IMR-90 (cell line): ENCODE measurements at regions not wholly inside any gene's neighbourhood (a gene's known extent, or its start where the extent isn't known, plus 50 kb on each side); places are given as distances from the start of the nearest gene placed in this dataset.

Experiments used
- ATAC-seq: fragments of 200-7000 bp; cut with Tn5 transposase; 2 replicates; pipeline ENCODE4 v1.9.1; 2020; ENCODE audit warnings: low read depth, mild to moderate bottlenecking, moderate library complexity
- BruUV-seq: library from RNA; stranded (reverse); fragments of 400-500 nt; replicated peaks from 2 replicates; lab custom pipeline; 2021; lab: Mats Ljungman, UMichigan
- CTCF ChIA-PET: fragments of 300-600 bp; formaldehyde crosslinking; extraction: SDS; loops from one replicate; lab custom pipeline; 2021; ENCODE audit warnings: antibody characterized with exemption; lab: Yijun Ruan, JAX
- POLR2A ChIA-PET: fragments of 300-600 bp; sonication (Branson Sonifier 250); formaldehyde crosslinking; loops from one replicate; lab custom pipeline; 2022; ENCODE audit warnings: antibody characterized with exemption; ENCODE audit not compliant: unreplicated experiment; lab: Charles Lee
- DNase-seq: peaks from one replicate; pipeline ENCODE4 v3.0.0; 2013
- H2AFZ ChIP-seq: replicated peaks from 2 replicates; pipeline ENCODE3; 2013; ENCODE audit warnings: low read length, mild to moderate bottlenecking; ENCODE audit not compliant: poor library complexity
- H2AK5ac ChIP-seq: 2 replicates; pipeline ENCODE4 v1.6.1; 2013; ENCODE audit warnings: low read depth, low read length, inconsistent platforms
- H2AK9ac ChIP-seq: replicated peaks from 2 replicates; pipeline ENCODE3; 2013; ENCODE audit warnings: mild to moderate bottlenecking, low read depth, low read length, moderate library complexity; ENCODE audit not compliant: poor library complexity
- H2BK120ac ChIP-seq: 2 replicates; pipeline ENCODE4 v1.6.1; 2013; ENCODE audit warnings: low read depth, low read length, inconsistent platforms
- H2BK15ac ChIP-seq: 3 replicates; pipeline ENCODE4 v1.6.1; 2013; ENCODE audit warnings: low read depth, low read length, inconsistent platforms
- H2BK20ac ChIP-seq: 2 replicates; pipeline ENCODE4 v1.6.1; 2013; ENCODE audit warnings: low read depth, mild to moderate bottlenecking, inconsistent platforms, low read length, moderate library complexity
- H2BK5ac ChIP-seq: 2 replicates; pipeline ENCODE4 v1.6.1; 2013; ENCODE audit warnings: mild to moderate bottlenecking, low read depth, low read length, inconsistent platforms; ENCODE audit not compliant: poor library complexity, severe bottlenecking
- H3K14ac ChIP-seq: replicated peaks from 2 replicates; pipeline ENCODE4 v1.6.1; 2013; ENCODE audit warnings: low read depth, low read length, inconsistent platforms
- H3K18ac ChIP-seq: 2 replicates; pipeline ENCODE4 v1.6.1; 2013; ENCODE audit warnings: low read depth, low read length, control low read depth
- H3K23ac ChIP-seq: 2 replicates; pipeline ENCODE4 v1.6.1; 2013; ENCODE audit warnings: low read depth, low read length, inconsistent platforms
- H3K27ac ChIP-seq: 2 replicates; pipeline ENCODE4 v1.5.1; 2013; ENCODE audit warnings: mild to moderate bottlenecking, control low read depth, low read length; ENCODE audit not compliant: insufficient read depth
- H3K27me3 ChIP-seq: 2 replicates; pipeline ENCODE4 v1.6.1; 2013; ENCODE audit warnings: low read length; ENCODE audit not compliant: control insufficient read depth, insufficient read depth
- H3K36me3 ChIP-seq: 2 replicates; pipeline ENCODE4 v1.6.1; 2013; ENCODE audit warnings: low read length, mixed read lengths; ENCODE audit not compliant: control insufficient read depth, insufficient read depth
- H3K4ac ChIP-seq: 2 replicates; pipeline ENCODE4 v1.6.1; 2013; ENCODE audit warnings: low read depth, low read length, inconsistent platforms
- H3K4me1 ChIP-seq: 2 replicates; pipeline ENCODE4 v1.6.1; 2013; ENCODE audit warnings: low read length, mixed read lengths; ENCODE audit not compliant: control insufficient read depth, insufficient read depth
- H3K4me2 ChIP-seq: 2 replicates; pipeline ENCODE4 v1.6.1; 2013; ENCODE audit warnings: low read depth, mild to moderate bottlenecking, control low read depth, low read length, moderate library complexity
- H3K4me3 ChIP-seq: 2 replicates; pipeline ENCODE4 v1.5.1; 2013; ENCODE audit warnings: low read depth, mild to moderate bottlenecking, control low read depth, low read length, moderate library complexity; ENCODE audit not compliant: insufficient read depth
- H3K56ac ChIP-seq: 2 replicates; pipeline ENCODE4 v1.6.1; 2013; ENCODE audit warnings: low read length, inconsistent platforms; ENCODE audit not compliant: insufficient read depth; ENCODE audit errors: extremely low read depth
- H3K79me1 ChIP-seq, 2 experiments: 2 replicates each; pipeline ENCODE4 v1.6.1; 2013; ENCODE audit warnings: low read length in 2 of 2, inconsistent platforms in 1 of 2, low read depth in 1 of 2
- H3K9ac ChIP-seq: 2 replicates; pipeline ENCODE4 v1.6.1; 2013; ENCODE audit warnings: low read depth, low read length, control low read depth
- H3K9me1 ChIP-seq: 2 replicates; pipeline ENCODE4 v1.6.1; 2013; ENCODE audit warnings: low read length, inconsistent platforms; ENCODE audit not compliant: insufficient read depth
- H3K9me3 ChIP-seq: 2 replicates; pipeline ENCODE4 v1.6.1; 2013; ENCODE audit warnings: low read length; ENCODE audit not compliant: control insufficient read depth, insufficient read depth
- H4K20me1 ChIP-seq: 2 replicates; pipeline ENCODE4 v1.6.1; 2013; ENCODE audit warnings: low read length, inconsistent platforms; ENCODE audit not compliant: insufficient read depth
- H4K5ac ChIP-seq: 2 replicates; pipeline ENCODE4 v1.6.1; 2013; ENCODE audit warnings: mild to moderate bottlenecking, low read depth, low read length, control low read depth
- H4K8ac ChIP-seq, 2 experiments: 2 replicates each; pipeline ENCODE4 v1.6.1; 2013; ENCODE audit warnings: low read depth in 2 of 2, low read length in 2 of 2, control low read depth in 1 of 2, inconsistent platforms in 1 of 2
- H4K91ac ChIP-seq: 2 replicates; pipeline ENCODE4 v1.6.1; 2013; ENCODE audit warnings: low read depth, low read length, inconsistent platforms; ENCODE audit not compliant: insufficient read depth
- CHD1 ChIP-seq: IDR thresholded peaks from 2 replicates; pipeline ENCODE4 v1.6.1; 2012; ENCODE audit warnings: low read depth, low read length, improper control_type of control experiment
- MAFK ChIP-seq: IDR thresholded peaks from 2 replicates; pipeline ENCODE4 v1.6.1; 2012; ENCODE audit warnings: low read depth, low read length, improper control_type of control experiment
- MXI1 ChIP-seq: IDR thresholded peaks from 2 replicates; pipeline ENCODE4 v1.6.1; 2012; ENCODE audit warnings: low read depth, mild to moderate bottlenecking, low read length, moderate library complexity, borderline replicate concordance
- NFE2L2 ChIP-seq: fragments of 150-350 bp; IDR thresholded peaks from 2 replicates; pipeline ENCODE4 v1.6.1; 2016; ENCODE audit warnings: low read depth, mild to moderate bottlenecking, low read length
- RAD21 ChIP-seq: IDR thresholded peaks from 2 replicates; pipeline ENCODE4 v1.6.1; 2012; ENCODE audit warnings: low read length, improper control_type of control experiment
- RCOR1 ChIP-seq: IDR thresholded peaks from 2 replicates; pipeline ENCODE4 v1.6.1; 2012; ENCODE audit warnings: mild to moderate bottlenecking, low read length, improper control_type of control experiment; ENCODE audit not compliant: insufficient replicate concordance
- WGBS, 2 experiments: methylation state at CpG; one replicate each; pipeline versions ENCODE4 v1.1.5 to v1.1.7; 2013; ENCODE audit warnings: missing lambda C conversion rate in 2 of 2; ENCODE audit not compliant: insufficient read length in 1 of 2; ENCODE audit errors: extremely low coverage in 2 of 2; 5-methylcytosine and 5-hydroxymethylcytosine counted together
- dilution Hi-C: fragments of 300-500 bp; cut with HindIII; formaldehyde crosslinking; loops from one replicate; pipeline ENCODE4 v1.14.3; 2018; ENCODE audit warnings: low sequenced_read_pairs; ENCODE audit not compliant: unreplicated experiment
- in situ Hi-C: fragments of 300-500 bp; cut with MboI; formaldehyde crosslinking; loops from 3 replicates; pipeline ENCODE4 v1.14.3; 2019; ENCODE audit warnings: low sequenced_read_pairs, inconsistent platforms, mixed read lengths
- intact Hi-C: fragments of 100-400 bp; cut with micrococcal nuclease; formaldehyde crosslinking; loops from 2 replicates; pipeline ENCODE4 v1.10.0; 2022
- TF ChIP-seq, protein P1 (sequence below): fragments of 150-350 bp; IDR thresholded peaks from 2 replicates; pipeline ENCODE4 v1.6.1; 2016; ENCODE audit warnings: low read depth, mild to moderate bottlenecking, low read length, moderate library complexity, borderline replicate concordance
- TF ChIP-seq, protein P2 (sequence below): conservative IDR thresholded peaks from 2 replicates; pipeline ENCODE4 v1.5.1; 2012; ENCODE audit warnings: mild to moderate bottlenecking, low read depth, low read length, improper control_type of control experiment

DNA sequence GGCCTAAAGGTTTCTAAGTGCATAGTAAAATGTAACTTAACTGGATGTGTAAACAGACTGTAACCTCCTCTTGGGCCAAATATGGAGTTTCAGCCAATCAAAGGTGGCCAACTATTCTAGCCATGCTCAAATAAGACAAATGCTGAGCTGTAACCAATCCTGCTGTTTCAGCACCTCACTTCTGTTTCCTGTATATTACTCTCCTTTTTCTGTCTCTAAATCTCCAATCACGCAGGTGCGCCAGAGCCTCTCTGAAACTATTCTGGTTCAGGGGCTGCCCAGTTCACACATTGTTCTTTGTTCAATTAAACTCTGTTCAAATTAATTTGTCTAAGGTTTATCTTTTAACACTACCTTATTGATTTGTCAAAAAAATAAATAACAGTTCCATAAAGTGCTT is 532.7 kb upstream of the DCC start:
- Histone ChIP-seq H4K5ac (no peak overlapping the region), H3K79me1 (no peaks in the 10 kb centered on the region), H3K18ac (no peak overlapping the region), H3K14ac (no peak overlapping the region), H2BK5ac (no peak overlapping the region), H3K4me1 (no peaks in the 10 kb centered on the region), H3K23ac (no peak overlapping the region), H2AFZ (no peak overlapping the region), H3K27ac (no peak overlapping the region), H4K91ac (no peak overlapping the region), H3K36me3 (no peaks in the 10 kb centered on the region), H3K9me1 (no peaks in the 10 kb centered on the region), H3K56ac (no peak overlapping the region), H2AK5ac (no peak overlapping the region), H3K4ac (no peak overlapping the region), H3K27me3 (no peaks in the 10 kb centered on the region), H2AK9ac (no peak overlapping the region), H2BK15ac (no peak overlapping the region), H2BK120ac (no peak overlapping the region), H3K4me3 (no peak overlapping the region), H3K9me3 (peaks cover 4% of the 10 kb centered on the region; the same call in 1 of the 2 replicates), H4K20me1 (no peaks in the 10 kb centered on the region), H3K9ac (no peak overlapping the region), H4K8ac (no peak overlapping the region), H3K4me2 (no peak overlapping the region), H2BK20ac (no peak overlapping the region)
- dilution Hi-C loops (no loop called here), in situ Hi-C loops (no loop called here), intact Hi-C loops (no loop called here)
- ATAC-seq (no peak), DNase-seq (no peak)
- CTCF ChIA-PET, result interaction anchor here (1.0 kb wide), 1 partner anchor 11 kb away, joined by 3 read pairs; no protein-coding TSS in a partner anchor
- TF ChIP-seq MXI1, result no peak
- no peak for TF ChIP-seq CHD1
- TF ChIP-seq RCOR1, result no peak
- no peak for TF ChIP-seq RAD21
- TF ChIP-seq, protein P1, sequence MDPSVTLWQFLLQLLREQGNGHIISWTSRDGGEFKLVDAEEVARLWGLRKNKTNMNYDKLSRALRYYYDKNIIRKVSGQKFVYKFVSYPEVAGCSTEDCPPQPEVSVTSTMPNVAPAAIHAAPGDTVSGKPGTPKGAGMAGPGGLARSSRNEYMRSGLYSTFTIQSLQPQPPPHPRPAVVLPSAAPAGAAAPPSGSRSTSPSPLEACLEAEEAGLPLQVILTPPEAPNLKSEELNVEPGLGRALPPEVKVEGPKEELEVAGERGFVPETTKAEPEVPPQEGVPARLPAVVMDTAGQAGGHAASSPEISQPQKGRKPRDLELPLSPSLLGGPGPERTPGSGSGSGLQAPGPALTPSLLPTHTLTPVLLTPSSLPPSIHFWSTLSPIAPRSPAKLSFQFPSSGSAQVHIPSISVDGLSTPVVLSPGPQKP, result no peak
- no peak for TF ChIP-seq NFE2L2
- TF ChIP-seq, protein P2, sequence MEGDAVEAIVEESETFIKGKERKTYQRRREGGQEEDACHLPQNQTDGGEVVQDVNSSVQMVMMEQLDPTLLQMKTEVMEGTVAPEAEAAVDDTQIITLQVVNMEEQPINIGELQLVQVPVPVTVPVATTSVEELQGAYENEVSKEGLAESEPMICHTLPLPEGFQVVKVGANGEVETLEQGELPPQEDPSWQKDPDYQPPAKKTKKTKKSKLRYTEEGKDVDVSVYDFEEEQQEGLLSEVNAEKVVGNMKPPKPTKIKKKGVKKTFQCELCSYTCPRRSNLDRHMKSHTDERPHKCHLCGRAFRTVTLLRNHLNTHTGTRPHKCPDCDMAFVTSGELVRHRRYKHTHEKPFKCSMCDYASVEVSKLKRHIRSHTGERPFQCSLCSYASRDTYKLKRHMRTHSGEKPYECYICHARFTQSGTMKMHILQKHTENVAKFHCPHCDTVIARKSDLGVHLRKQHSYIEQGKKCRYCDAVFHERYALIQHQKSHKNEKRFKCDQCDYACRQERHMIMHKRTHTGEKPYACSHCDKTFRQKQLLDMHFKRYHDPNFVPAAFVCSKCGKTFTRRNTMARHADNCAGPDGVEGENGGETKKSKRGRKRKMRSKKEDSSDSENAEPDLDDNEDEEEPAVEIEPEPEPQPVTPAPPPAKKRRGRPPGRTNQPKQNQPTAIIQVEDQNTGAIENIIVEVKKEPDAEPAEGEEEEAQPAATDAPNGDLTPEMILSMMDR, result no peak
- no peak for TF ChIP-seq MAFK
- WGBS, 2 experiments, result no CpG with 5 or more reads among the region's 2 CpGs
- no TSS peak for BruUV-seq
- POLR2A ChIA-PET, result no interaction called here
